HG03039 (cell line): ENCODE measurements at regions not wholly inside any gene's neighbourhood (a gene's known extent, or its start where the extent isn't known, plus 50 kb on each side); places are given as distances from the start of the nearest gene placed in this dataset.
"Not testable (repeated sequence)": the region's sequence is repeated elsewhere in the genome, so short reads cannot be mapped to it uniquely, and the experiment has no call there.

ENCODE experiments used
- ATAC-seq: cut with Tn5 transposase; IDR thresholded peaks from one replicate; pipeline ENCODE4 v1.9.1; 2021; ENCODE audit warnings: mild to moderate bottlenecking, moderate library complexity; ENCODE audit not compliant: unreplicated experiment

DNA sequence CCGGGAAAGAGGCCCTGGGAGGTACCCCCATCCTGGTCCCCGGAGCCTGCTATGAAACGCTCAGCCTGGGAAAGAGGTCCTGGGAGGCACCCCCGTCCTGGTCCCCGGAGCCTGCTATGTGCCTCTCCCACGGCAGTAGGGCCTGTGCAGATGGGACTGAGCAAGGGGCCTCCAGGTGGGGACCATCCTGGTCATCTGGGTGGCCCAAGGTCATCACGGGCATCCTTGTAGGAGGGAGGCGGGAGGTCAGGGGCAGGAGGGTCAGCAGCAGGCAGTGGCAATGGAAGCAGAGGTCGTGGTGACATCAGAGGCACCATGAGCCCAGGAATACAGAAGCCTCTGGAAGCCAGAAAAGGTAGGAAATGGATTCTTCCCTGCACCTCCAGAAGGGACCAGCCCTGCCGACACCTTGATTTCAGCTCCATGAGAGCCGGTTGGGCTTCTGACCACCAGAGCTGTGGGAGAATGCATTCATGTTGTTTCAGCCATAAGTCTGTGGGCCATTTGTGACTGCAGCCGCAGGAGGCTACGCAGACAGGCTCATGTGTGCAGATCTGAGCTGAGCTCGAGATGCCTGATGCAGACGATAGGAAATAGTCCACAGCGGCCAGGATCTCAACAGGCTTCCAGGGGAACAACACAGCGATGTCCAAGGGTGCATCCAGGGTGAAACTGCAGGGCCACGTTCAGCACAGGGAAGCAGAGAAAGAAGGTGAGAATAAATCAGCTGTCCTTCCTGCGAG is 190.7 kb downstream of the LAT start:
- not testable (repeated sequence) for ATAC-seq

DNA sequence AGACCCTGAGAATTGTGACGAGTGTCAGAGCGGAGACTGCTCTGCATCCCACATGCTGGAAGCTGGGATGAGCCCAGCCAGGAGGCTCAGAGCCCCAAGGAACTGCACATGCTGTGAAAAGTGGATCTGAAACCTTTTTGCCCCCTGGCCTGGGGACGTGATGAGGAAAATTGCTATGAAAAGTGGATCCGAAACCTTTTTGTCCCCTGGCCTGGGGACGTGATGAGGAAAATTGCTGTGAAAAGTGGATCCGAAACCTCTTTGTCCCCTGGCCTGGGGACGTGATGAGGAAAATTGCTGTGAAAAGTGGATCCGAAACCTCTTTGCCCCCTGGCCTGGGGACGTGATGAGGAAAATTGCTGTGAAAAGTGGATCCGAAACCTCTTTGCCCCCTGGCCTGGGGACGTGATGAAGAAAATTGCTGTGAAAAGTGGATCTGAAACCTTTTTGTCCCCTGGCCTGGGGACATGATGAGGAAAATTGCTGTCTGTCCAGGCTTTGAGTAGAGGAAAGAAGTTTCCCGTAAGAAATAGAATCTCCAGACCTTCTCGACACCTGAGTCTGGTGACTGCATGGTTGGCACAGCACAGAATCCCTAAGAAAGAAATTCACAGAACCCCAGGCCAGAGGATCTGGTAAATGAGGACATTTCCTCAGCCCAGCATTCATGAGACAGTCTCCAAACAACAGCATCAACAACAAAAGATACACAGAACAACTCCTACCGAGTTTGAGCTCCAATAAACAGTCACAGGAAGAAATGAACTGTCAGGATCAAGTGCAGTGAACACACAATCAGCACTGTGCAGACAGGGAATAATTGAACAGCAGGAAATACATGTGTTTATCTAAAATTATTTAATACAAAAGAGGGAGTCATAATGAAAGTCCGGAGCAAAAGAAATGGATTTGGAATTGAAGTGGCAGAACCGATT is 188.8 kb downstream of the LAT start:
- ATAC-seq = not testable (repeated sequence)

DNA sequence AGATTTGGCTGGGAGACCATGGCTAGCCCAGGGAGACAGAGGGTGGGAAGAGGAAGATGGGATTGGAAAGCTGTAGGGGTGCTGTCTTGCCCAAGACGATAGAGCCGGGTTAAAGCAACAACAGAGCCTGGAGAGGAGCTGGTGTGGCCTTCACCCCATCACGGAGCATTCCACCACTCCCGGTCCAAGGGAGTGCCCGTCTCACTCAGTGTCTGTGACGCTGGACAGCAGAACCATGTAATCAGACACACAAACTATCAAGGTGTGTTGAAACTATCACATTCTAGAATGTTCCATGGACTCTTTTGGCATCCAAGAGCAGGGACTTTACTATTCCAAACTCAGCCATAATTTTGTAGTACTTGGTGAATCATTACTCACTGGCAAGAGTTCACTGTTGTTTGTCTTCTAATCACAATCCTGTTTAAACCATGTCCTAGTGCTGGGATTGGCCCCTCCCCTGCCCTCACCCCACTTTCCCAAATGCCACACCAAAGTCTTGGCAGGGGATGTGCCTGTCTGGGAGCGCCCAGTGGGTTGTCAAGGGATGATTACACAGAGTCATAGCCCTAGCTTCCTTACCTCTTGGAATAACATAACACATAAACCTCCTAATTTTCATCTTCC is 187.4 kb downstream of the LAT start:
- ATAC-seq = not testable (repeated sequence)

DNA sequence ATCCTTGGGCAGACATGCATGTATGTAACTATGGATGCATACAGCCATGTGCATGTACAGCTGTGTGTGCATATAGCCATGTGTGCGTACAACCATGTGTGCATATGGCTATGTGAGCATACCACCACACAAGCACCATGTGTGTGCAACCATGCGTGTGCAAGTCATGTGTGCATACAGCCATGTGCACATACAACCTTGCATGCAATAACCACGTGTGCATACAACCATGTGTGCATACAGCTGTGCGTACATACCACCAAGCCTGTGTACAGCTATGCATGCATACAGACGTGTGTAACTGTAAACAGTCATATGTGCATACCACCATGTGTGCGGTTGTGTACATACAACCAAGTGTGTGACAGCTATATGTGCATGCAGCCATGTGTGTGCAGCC is 186.4 kb downstream of the LAT start:
- ATAC-seq = not testable (repeated sequence)

DNA sequence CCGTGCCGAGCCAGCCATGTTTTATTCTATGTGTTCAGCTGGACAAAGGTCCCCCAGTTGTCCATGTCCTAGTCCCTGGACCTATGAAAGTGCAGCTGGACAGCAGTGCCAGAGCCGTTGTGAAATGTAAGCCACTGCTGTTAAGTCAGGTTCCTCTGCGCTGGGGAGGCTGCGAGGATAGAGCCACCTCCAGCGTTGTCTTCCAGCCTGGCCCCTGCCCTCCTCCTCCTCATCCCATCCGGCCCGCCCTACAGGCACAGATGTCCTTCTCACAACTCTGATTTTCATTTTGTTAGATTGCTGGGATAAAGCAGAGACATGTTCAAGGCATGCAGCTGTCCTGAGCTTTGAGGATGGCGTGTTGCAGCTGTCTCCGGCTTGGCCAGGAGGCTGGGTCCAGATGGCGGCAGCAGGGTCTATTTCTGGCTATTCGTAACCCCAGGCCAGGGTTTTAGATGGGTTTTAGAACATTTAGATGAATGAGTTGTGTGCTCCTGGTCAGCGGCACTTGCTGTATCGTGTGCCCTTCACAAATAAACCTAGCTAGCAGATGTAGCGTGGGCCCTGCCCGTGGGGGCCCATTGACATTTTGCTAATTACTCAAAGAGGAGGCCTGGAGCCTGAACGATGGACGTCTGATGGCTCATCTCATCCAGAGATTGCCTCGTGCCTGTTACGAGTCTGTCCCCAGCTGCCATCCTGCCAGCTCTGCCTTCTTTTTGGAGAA is 185.7 kb downstream of the LAT start:
- ATAC-seq = not testable (repeated sequence)

DNA sequence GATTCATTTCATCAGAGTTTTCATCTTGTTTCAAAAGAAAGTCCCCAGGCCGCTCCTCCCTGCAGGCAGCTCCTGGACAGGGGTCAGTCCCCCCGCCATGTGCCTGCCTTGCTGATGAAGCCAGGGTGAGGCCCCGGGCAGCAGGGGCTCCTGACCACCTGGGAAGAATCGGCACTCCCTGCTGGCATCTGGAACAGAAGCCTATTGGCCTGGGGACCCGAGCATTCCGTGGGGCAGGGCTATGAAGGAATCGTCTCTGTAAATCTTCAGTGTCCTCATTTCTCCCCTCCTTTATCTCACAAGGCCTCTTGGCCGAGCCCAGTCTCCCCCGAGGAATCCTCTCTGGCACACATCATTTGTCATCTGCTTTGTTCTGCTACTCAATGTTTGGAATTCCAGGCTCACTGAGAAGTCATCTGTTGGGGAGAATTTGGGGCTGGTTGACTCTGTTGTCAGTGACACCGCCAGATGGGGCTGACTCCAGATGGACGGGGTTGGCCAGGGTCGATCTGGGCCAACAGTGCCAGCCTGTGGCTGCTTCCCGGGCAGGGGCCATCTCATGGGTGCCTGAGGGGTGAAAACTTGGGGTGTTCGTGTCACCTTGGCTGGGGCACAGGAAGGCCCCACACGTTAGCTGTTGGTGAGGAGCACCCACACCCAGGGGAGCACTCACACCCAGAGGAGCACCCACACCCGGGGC is 184.6 kb downstream of the LAT start:
- ATAC-seq = not testable (repeated sequence)

DNA sequence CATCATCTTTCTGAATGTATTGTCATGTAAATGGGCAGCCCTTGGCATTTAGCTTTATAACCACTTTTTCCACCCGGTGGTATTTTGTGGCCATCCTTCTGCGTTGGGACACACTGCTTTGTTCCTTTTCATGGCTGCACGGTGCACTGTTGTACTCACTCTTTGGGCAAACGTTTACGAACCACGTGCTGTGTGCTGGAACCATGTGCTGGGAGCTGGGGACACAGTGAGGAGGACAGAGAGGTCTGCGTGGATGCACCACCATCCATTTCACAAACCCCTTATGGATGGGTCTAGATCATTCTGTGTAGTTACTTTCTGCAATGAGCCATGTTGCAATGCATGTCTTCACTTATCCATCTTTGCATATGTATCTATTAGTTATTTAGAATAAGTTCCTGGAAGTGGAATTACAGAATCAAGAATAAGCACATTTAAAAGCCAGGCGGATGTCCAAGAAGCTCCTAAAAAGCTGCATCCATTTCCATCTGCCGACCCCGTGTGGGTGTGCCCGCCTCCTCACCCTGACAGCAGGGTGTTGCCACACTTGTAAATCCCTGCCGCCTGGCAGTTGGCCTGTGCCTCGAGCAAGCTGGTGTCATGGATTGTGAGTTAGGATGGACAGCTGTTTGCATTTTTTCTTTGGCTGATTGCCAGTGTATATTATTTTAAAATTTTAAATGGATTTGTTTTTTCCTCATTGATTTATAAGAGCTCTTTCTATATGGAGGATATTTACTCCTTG is 183.8 kb downstream of the LAT start:
- ATAC-seq = not testable (repeated sequence)

DNA sequence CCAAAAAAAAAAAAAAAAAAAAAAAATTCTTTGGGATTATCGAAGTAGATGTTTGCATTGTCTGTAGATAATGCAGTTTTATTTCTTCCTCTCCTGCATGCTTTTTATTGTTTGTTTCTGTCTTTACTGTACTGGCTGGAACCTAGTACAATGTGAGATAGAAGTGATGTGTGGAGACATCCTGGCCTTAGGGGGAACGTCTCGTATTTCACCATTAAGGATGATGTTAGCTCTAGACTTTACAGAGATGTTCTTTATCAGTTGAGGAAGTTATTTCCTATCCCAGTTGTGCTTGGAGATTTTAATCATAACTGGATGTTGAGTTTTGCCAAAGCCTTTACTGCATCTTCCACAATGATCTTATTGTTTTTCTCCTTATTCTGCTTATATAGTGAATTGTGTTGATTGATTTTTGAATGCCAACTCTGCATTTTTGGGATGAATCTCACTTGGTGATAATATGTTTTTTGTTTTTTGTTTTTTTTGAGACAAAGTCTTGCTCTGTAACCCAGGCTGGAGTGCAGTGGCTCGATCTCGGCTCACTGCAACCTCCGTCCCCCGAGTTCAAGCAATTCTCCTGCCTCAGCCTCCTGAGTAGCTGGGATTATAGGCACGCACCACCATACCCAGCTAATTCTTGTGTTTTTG is 179.7 kb downstream of the LAT start:
- ATAC-seq = not testable (repeated sequence)

DNA sequence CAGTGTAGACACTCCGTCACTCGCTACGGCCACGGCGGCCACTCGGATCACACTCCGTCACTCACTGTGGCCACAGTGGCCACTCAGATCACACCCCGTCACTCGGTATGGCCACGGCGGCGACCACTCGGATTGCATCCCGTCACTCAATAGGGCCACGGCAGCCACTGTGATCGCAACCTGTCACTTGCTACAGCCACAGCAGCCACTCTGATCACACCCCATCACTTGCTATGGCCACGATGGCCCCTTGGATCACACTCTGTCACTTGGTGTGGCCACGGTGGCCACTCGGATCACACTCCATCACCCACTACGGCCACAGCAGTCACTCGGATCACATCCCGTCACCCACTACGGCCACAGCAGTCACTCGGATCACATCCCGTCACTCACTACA is 175.3 kb downstream of the LAT start:
- not testable (repeated sequence) for ATAC-seq

DNA sequence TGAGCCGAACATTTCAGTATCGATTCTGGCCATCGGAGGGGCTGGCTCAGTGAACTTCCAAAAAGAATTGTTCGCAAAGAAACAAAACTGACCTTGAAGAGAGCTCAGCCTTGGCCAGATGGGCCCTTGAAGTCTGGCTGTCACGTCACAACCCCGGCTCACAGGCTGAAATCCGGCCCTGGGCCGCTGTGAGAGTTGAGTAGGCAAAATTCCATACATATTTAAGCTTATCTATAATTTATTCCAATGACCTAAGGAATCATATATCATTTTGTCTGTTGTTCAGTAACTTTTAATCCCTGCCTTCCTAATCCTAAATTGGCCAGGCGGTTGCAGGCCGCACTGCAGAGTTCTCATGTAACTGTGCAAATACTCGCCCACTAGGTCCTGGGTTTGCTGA is 174.8 kb downstream of the LAT start:
- not testable (repeated sequence) for ATAC-seq

DNA sequence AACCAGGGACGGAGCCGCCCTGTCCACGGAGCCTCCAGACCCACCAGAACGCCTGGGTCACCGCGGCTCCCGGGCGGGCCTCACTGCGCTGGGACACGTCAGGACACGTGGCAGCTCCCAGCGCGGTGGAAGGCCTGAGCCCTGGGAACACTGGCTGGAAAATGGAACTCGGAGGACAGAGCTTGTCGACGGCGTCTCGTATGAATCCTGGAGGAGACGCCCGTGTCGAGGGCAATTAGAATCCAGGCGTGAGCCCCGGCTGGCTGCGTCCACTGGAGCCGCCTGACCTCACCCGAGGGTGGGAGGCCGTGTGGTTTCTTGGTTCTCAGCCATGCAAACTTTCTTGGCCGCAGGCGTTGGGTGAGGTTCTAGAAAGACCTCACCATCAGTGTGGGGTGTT is 173.9 kb downstream of the LAT start:
- ATAC-seq = no peak

DNA sequence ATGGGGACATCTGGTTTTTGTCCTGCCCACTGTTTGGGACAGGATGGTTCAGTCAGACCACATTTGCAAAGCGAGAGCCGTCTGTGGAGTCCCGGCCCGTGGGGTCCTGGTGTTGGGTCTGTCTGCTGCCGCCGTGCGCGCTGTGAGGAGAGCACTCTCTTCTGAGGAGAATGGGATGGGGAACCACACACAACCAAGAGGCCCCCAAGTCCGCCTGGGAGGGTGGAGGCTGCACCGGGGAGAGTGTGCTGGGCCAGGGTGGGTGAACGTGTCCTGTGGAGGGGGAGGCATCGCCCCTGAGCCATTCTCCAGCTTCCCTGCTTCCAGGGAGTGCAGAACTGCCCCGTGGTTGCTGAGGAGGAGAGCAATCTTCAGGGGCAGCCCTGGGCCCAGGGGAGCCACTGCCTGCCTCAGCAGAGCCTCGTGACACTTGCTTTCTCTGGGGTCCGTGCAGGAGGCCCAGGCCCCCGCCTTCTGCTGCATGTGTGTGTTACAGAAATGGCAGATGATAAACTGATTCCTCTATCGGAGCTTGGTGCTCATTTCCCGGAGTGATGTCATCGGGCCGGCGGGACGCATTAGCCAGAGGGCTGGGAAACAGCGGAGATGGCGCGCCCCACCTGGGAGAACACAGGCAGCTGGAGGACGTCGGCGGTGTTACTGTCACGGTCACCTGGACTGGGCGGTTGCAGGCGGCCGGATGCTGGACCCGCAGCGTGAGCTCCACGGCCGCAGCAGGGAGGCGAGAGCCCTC is 173.4 kb downstream of the LAT start:
- not testable (repeated sequence) for ATAC-seq

DNA sequence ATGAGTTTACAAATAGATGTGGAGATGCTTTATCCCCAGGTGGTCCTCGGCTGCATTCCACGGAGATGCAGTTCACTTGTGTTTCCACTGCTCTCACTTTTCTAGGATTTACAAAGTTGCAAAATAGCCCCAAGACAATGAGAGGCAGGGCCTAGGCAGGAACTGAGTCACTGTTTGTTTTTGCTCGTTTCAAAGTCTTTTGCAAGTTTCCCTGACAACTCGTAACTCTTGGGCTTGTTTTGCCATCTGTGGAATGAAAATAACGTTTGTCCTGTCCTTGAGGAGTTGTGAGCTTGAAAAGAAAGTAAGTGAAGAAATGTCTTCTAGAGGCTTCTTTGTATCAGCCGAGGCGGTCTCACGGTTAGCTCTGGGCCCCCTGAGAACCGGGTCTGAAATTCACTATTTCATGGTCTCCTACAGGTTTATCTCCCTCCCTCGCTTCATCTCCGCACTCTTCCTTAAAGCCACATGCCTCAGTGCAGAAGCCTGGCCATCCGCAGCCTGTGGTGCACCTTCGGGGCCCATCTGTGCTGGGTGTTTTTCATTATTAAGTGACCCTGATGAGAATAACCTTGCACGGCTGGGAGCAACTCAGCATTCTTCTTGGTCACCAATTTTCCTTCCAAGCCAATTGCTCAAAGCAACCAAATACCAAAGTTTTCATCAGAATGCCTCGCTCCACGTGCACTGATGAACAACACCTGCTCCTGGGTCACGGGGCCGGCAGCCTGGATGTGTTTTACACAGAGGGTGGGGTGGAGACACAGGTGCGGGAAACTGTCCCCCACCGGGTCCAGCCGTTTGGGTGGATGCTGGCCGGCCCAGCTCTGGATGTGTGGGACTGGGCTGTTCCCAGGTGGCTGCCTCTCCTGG is 172.4 kb downstream of the LAT start:
- not testable (repeated sequence) for ATAC-seq

DNA sequence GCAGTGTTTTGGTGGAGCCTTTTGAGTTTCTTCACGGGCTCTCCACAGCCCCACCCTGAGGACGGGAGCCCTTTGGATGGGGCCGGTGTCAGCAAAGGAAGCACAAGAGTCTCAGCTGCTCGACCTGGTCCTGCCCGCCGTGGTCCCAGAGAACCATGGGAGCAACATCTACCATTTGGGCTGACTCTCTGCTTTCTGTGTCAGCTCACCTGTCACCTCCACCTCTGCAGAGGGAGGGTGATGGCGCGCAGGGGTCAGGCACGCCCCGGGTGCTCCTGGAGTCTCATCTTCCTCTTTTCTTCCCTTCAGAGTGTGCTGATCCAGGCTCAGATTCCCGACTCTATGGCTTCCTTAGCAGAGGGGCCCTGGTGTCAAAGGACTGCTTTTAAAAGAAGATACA is 171.7 kb downstream of the LAT start:
- ATAC-seq = no peak

DNA sequence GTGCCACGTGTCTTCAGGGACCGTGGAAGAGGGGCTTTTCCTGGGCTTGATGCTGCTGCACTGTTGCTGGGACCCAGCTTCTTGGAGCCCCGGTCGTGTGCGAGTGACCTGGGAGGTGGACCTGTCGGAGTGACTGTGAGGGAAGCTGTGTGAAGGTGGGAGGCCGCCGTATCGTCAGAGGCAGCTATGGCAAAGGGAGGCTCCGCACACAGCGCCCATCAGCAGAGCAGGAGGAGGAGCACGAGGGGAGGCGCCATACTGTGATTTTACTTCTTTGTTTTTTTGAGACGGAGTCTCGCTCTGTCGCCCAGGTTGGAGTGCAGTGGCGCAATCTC is 171.0 kb downstream of the LAT start:
- ATAC-seq = not testable (repeated sequence)

DNA sequence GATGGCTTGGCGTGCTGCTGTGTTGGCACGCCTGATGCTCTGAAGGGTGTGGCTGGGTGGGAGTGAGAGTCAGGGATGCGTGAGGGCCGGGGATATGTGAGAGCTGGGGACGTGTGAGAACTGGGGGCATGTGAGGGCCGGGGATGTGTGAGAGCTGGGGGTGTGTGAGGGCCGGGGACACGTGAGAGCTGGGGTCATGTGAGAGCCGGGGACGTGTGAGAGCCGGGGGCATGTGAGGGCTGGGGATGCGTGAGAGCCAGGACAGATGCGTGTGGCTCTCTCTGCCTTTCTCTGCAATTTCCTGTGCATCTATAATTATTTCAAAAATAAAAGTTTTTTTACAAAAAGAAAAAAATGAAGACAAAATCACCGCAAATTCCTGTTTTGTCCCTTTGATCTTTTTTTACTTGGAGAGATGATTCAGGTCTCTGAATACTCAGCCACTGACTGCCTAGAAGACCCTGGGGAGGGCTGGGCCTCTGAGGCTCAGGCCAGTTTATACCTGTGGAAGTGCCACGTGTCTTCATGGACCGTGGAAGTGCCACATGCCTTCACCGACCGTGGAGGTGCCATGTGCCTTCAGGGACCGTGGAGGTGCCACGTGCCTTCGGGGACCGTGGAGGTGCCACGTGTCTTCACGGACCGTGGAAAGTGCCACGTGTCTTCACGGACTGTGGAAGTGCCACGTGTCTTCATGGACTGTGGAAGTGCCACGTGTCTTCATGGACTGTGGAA is 170.4 kb downstream of the LAT start:
- not testable (repeated sequence) for ATAC-seq

DNA sequence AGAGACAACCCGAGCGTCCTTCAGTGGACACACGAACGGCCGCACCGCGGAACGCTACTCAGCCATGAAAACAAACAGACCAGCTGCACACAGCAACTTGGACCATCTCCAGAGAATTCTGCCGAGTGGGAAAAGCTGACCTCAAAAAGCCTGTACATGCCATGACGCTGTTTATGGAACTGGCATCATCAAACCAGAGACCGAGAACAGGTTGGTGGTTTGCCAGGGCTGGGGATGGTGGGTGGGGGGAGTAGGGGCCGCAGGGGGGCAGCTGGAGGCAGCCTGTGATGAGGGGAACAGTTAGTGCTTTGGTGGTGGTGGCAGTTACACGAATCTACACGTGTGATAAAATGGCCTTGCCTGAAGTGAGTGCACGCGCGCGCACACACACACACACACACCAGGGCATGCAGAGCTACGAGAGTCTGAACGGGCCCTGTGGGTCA is 169.8 kb downstream of the LAT start:
- no peak for ATAC-seq
